SK-N-SH treated with all-trans-retinoic acid at 6 μM for 48 hours (cell line): ENCODE measurements at regions not wholly inside any gene's neighbourhood (a gene's known extent, or its start where the extent isn't known, plus 50 kb on each side); places are given as distances from the start of the nearest gene placed in this dataset.

ENCODE experiments used
- ATAC-seq: fragments of 200-7000 bp; cut with Tn5 transposase; 3 replicates; pipeline ENCODE4 v1.9.1; 2020; ENCODE audit warnings: mild to moderate bottlenecking, moderate library complexity
- ARNTL ChIP-seq: fragments of 450-650 bp; formaldehyde crosslinking; IDR thresholded peaks from 2 replicates; pipeline ENCODE4 v1.5.0; 2020; ENCODE audit warnings: low read depth, mild to moderate bottlenecking, moderate library complexity, borderline replicate concordance
- BACH2 ChIP-seq: fragments of 250-450 bp; sonication (Bioruptor Pico); IDR thresholded peaks from 2 replicates; pipeline ENCODE4 v1.9.0; 2021; ENCODE audit warnings: mild to moderate bottlenecking, borderline replicate concordance
- CSDC2 ChIP-seq: fragments of 250-450 bp; sonication (Bioruptor Pico); IDR thresholded peaks from 2 replicates; pipeline ENCODE4 v1.5.0; 2020; ENCODE audit warnings: mild to moderate bottlenecking, moderate library complexity
- ESRRG ChIP-seq: fragments of 250-450 bp; sonication (Bioruptor Pico); IDR thresholded peaks from 2 replicates; pipeline ENCODE4 v1.6.1; 2021; ENCODE audit warnings: mild to moderate bottlenecking
- GLIS3 ChIP-seq: fragments of 250-450 bp; sonication (Bioruptor Pico); IDR thresholded peaks from 2 replicates; pipeline ENCODE4 v1.5.0; 2020; ENCODE audit warnings: mild to moderate bottlenecking, moderate library complexity
- OSR1 ChIP-seq: fragments of 250-450 bp; sonication (Bioruptor Pico); IDR thresholded peaks from 2 replicates; pipeline ENCODE4 v1.8.0; 2022; ENCODE audit warnings: moderate library complexity, mild to moderate bottlenecking, inconsistent platforms
- PPARA ChIP-seq: fragments of 250-450 bp; sonication (Bioruptor Pico); IDR thresholded peaks from 2 replicates; pipeline ENCODE4 v1.5.0; 2020; ENCODE audit warnings: mild to moderate bottlenecking, borderline replicate concordance
- RARB ChIP-seq: fragments of 250-450 bp; sonication (Bioruptor Pico); IDR thresholded peaks from 2 replicates; pipeline ENCODE4 v1.8.0; 2021; ENCODE audit warnings: mild to moderate bottlenecking, moderate library complexity
- SNAI2 ChIP-seq: fragments of 250-450 bp; sonication (Bioruptor Pico); IDR thresholded peaks from 2 replicates; pipeline ENCODE4 v1.5.0; 2020; ENCODE audit warnings: mild to moderate bottlenecking, moderate library complexity
- ZC3H10 ChIP-seq: fragments of 250-450 bp; sonication (Bioruptor Pico); IDR thresholded peaks from 2 replicates; pipeline ENCODE4 v1.5.1; 2021; ENCODE audit warnings: mild to moderate bottlenecking, moderate library complexity
- ZFP3 ChIP-seq: fragments of 250-450 bp; sonication (Bioruptor Pico); IDR thresholded peaks from 2 replicates; pipeline ENCODE4 v1.5.0; 2020; ENCODE audit warnings: mild to moderate bottlenecking, moderate library complexity
- ZFP30 ChIP-seq: fragments of 450-650 bp; formaldehyde crosslinking; IDR thresholded peaks from 2 replicates; pipeline ENCODE4 v1.5.0; 2022; ENCODE audit warnings: mild to moderate bottlenecking, moderate library complexity
- ZNF565 ChIP-seq: fragments of 450-650 bp; formaldehyde crosslinking; conservative IDR thresholded peaks from 2 replicates; pipeline ENCODE4 v1.5.0; 2020; ENCODE audit warnings: low read depth, mild to moderate bottlenecking, moderate library complexity
- ZNF70 ChIP-seq: fragments of 450-650 bp; formaldehyde crosslinking; IDR thresholded peaks from 2 replicates; pipeline ENCODE4 v1.5.0; 2020; ENCODE audit warnings: mild to moderate bottlenecking, moderate library complexity
- ZNF8 ChIP-seq: fragments of 450-650 bp; formaldehyde crosslinking; IDR thresholded peaks from 2 replicates; pipeline ENCODE4 v1.5.0; 2020; ENCODE audit warnings: mild to moderate bottlenecking, moderate library complexity
- TF ChIP-seq, protein P1 (sequence below): fragments of 250-450 bp; sonication (Bioruptor Pico); IDR thresholded peaks from 2 replicates; pipeline ENCODE4 v1.8.0; 2020; ENCODE audit warnings: mild to moderate bottlenecking, moderate library complexity, borderline replicate concordance
- TF ChIP-seq, protein P2 (sequence below): fragments of 250-450 bp; sonication (Bioruptor Pico); IDR thresholded peaks from 2 replicates; pipeline ENCODE4 v1.8.0; 2021; ENCODE audit warnings: low read depth, mild to moderate bottlenecking, moderate library complexity, borderline replicate concordance

DNA sequence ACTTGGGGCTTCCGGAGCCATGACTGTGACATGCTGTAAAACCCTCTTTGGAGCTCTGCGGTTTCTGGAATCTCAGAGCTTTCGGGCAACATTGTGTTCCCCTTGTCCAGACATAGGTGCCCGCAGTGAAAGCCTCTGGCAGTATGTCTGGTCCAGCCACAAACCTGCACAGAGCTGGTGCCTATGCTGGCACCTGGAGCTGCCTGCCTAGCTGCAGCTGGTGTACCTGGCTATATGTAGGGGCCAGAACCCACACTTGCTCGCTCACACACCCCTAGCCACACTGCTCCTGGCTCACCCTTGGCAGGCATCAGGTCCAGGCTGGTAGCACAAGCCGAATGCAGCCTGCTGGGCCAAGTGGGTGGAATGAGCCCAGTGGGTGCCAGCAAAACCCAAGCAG, 861.1 kb downstream of the FLRT2 start (continued):
- TF ChIP-seq, protein P1, sequence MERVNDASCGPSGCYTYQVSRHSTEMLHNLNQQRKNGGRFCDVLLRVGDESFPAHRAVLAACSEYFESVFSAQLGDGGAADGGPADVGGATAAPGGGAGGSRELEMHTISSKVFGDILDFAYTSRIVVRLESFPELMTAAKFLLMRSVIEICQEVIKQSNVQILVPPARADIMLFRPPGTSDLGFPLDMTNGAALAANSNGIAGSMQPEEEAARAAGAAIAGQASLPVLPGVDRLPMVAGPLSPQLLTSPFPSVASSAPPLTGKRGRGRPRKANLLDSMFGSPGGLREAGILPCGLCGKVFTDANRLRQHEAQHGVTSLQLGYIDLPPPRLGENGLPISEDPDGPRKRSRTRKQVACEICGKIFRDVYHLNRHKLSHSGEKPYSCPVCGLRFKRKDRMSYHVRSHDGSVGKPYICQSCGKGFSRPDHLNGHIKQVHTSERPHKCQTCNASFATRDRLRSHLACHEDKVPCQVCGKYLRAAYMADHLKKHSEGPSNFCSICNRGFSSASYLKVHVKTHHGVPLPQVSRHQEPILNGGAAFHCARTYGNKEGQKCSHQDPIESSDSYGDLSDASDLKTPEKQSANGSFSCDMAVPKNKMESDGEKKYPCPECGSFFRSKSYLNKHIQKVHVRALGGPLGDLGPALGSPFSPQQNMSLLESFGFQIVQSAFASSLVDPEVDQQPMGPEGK: no peak
- TF ChIP-seq, protein P2, sequence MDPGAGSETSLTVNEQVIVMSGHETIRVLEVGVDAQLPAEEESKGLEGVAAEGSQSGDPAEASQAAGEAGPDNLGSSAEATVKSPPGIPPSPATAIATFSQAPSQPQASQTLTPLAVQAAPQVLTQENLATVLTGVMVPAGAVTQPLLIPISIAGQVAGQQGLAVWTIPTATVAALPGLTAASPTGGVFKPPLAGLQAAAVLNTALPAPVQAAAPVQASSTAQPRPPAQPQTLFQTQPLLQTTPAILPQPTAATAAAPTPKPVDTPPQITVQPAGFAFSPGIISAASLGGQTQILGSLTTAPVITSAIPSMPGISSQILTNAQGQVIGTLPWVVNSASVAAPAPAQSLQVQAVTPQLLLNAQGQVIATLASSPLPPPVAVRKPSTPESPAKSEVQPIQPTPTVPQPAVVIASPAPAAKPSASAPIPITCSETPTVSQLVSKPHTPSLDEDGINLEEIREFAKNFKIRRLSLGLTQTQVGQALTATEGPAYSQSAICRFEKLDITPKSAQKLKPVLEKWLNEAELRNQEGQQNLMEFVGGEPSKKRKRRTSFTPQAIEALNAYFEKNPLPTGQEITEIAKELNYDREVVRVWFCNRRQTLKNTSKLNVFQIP: no peak
- TF ChIP-seq, all 23 proteins: peak for 0

- ATAC-seq: no peak
- TF ChIP-seq OSR1 (no peak), RARB (no peak), ZNF565 (CRISPR knock-in tag) (no peak), SNAI2 (CRISPR knock-in tag) (no peak)
- TF ChIP-seq, protein P1: no peak
Measured at GRCh38 chr14:86388216-86388615, 858.3 kb downstream of the FLRT2 start.

DNA sequence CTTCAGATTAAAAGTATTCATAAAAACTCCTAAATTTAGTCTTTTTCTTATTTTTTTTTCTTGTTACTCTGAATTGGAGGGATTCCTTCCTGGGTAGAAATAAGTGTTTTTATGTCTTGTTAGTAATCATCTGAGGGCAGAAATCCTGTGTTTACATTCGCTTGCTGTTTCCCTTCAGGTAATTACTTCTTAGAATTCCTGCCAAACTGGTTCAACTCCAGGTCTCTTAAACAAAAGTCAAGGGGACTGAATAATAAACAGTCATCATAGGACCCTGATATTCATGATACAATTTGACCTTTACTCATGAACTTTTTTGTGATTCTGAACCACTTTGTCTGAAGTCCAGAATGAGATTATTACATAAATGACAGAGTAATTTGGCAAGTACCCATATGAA, 843.9 kb downstream of the FLRT2 start:
- ATAC-seq: no peak
- TF ChIP-seq, protein P2: no peak
- TF ChIP-seq ZNF565 (CRISPR knock-in tag) (no peak), OSR1 (no peak), ZFP30 (CRISPR knock-in tag) (no peak), CSDC2 (CRISPR knock-in tag) (no peak), ZNF8 (no peak), BACH2 (CRISPR knock-in tag) (no peak), ZC3H10 (CRISPR knock-in tag) (no peak), ARNTL (CRISPR knock-in tag) (no peak)
- TF ChIP-seq, protein P1: no peak

DNA sequence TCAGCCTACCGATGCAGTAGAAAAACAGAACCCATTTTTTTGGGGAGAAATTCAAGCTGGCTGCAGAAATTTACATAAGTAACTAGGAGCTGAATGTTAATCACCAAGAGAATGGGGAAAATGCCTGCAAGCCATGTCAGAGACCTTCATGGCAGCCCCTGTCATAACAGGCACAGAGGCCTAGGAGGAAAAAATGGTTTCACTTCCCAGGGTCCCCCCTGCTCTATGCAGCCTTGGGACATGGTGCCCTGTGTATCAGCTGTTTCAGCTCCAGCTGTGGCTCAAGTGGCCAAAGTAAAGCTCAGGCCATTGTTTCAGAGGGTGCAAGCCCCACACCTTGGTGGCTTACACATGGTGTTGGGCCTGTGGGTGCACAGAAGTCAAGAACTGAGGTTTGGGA, 842.5 kb downstream of the FLRT2 start:
- ATAC-seq: no peak
- TF ChIP-seq ZNF70 (CRISPR knock-in tag) (no peak), ZFP3 (CRISPR knock-in tag) (no peak), ZNF8 (no peak), GLIS3 (CRISPR knock-in tag) (no peak), ZNF565 (CRISPR knock-in tag) (no peak), ARNTL (CRISPR knock-in tag) (no peak), PPARA (CRISPR knock-in tag) (no peak), CSDC2 (CRISPR knock-in tag) (no peak), ZFP30 (CRISPR knock-in tag) (no peak), SNAI2 (CRISPR knock-in tag) (no peak), ESRRG (CRISPR knock-in tag) (no peak)
- TF ChIP-seq, protein P2: no peak
